K562 (cell line): ENCODE measurements at regions not wholly inside any gene's neighbourhood (a gene's known extent, or its start where the extent isn't known, plus 50 kb on each side); places are given as distances from the start of the nearest gene placed in this dataset.

Experiments used
- ATAC-seq: fragments of 200-7000 bp; cut with Tn5 transposase; 3 replicates; pipeline ENCODE4 v1.9.1; 2020; ENCODE audit warnings: moderate library complexity
- BruUV-seq: library from RNA; stranded (reverse); fragments of 400-500 nt; replicated peaks from 2 replicates; lab custom pipeline; 2021; lab: Mats Ljungman, UMichigan
- CTCF ChIA-PET: fragments of 300-600 bp; formaldehyde crosslinking; extraction: SDS; loops from one replicate; lab custom pipeline; 2021; ENCODE audit warnings: low intra/inter-chr PET ratio; lab: Yijun Ruan, JAX
- POLR2A ChIA-PET: fragments of 300-600, 350-650 bp; sonication (Branson Sonifier 250); formaldehyde crosslinking; extraction: SDS; loops from one replicate; lab custom pipeline; 2021; ENCODE audit warnings: antibody characterized with exemption, inconsistent platforms; lab: Yijun Ruan, JAX
- DNase-seq, 4 experiments: peaks; one replicate each; pipeline versions ENCODE4 v3.0.0 to v3.0.0-alpha.2; 2011 to 2018; ENCODE audit warnings: low spot score in 3 of 4, mixed read lengths in 3 of 4; ENCODE audit errors: extremely low read depth in 1 of 4
- FAIRE-seq: peaks from 2 replicates; lab custom pipeline; 2011; peaks lifted over from hg19 to GRCh38; lab: Jason Lieb, UNC
- H2AFZ ChIP-seq: 2 replicates; pipeline ENCODE4 v1.6.0; 2011; ENCODE audit warnings: low read depth, low read length, control low read depth, inconsistent platforms
- H3K27ac ChIP-seq: fragments of 200-600 bp; 3 replicates; pipeline ENCODE4 v1.8.0; 2011; ENCODE audit warnings: low read depth, mild to moderate bottlenecking, control low read depth, inconsistent platforms, low read length, moderate library complexity, mixed read lengths; ENCODE audit errors: extremely low read depth
- H3K27me3 ChIP-seq, 2 experiments: fragments of 300-600 bp in 1 of 2; 2 replicates in 1 of 2; 3 replicates in 1 of 2; pipeline versions ENCODE4 v1.6.0 to v1.8.0; 2011; ENCODE audit warnings: inconsistent platforms in 2 of 2, low read length in 2 of 2, mild to moderate bottlenecking in 1 of 2, mixed read lengths in 1 of 2, moderate library complexity in 1 of 2; ENCODE audit not compliant: control insufficient read depth in 2 of 2, insufficient read depth in 2 of 2
- H3K36me3 ChIP-seq: fragments of 300-600 bp; 3 replicates; pipeline ENCODE4 v1.8.0; 2011; ENCODE audit warnings: mild to moderate bottlenecking, low read length, inconsistent platforms; ENCODE audit not compliant: control insufficient read depth, insufficient read depth
- H3K4me1 ChIP-seq, 2 experiments: fragments of 200-600 bp in 1 of 2; replicated peaks in 1 of 2; 2 replicates in 1 of 2; 3 replicates in 1 of 2; pipeline versions ENCODE4 v1.5.1 to v1.8.0; 2011; ENCODE audit warnings: inconsistent platforms in 2 of 2, low read length in 2 of 2, mild to moderate bottlenecking in 1 of 2, mixed read lengths in 1 of 2, moderate library complexity in 1 of 2; ENCODE audit not compliant: control insufficient read depth in 2 of 2, insufficient read depth in 2 of 2
- H3K4me2 ChIP-seq: 2 replicates; pipeline ENCODE4 v1.6.1; 2011; ENCODE audit warnings: low read length, control low read depth, inconsistent platforms, mixed read lengths; ENCODE audit not compliant: insufficient read depth
- H3K4me3 ChIP-seq: fragments of 200-600 bp; sonication (generic), shearing (Covaris generic); 2 replicates; pipeline ENCODE4 v1.5.1; 2016; ENCODE audit warnings: control low read depth, inconsistent platforms
- H3K79me2 ChIP-seq: fragments of 200-600 bp; 3 replicates; pipeline ENCODE4 v1.8.0; 2011; ENCODE audit warnings: low read length, inconsistent platforms; ENCODE audit not compliant: control insufficient read depth, insufficient read depth
- H3K9ac ChIP-seq, 2 experiments: 2 replicates each; pipeline versions ENCODE4 v1.6.0 to v1.6.1; 2011; ENCODE audit warnings: low read depth in 2 of 2, low read length in 2 of 2, control low read depth in 1 of 2, inconsistent platforms in 1 of 2, mild to moderate bottlenecking in 1 of 2, mixed read lengths in 1 of 2; ENCODE audit not compliant: insufficient read depth in 1 of 2
- H3K9me1 ChIP-seq: one replicate; pipeline ENCODE4 v1.6.0; 2011; ENCODE audit warnings: inconsistent platforms, mild to moderate bottlenecking, low read length, moderate library complexity; ENCODE audit not compliant: control insufficient read depth, insufficient read depth
- H3K9me3 ChIP-seq: replicated peaks from 2 replicates; pipeline ENCODE4 v1.5.1; 2011; ENCODE audit warnings: low read depth, low read length, inconsistent platforms; ENCODE audit not compliant: control insufficient read depth, insufficient read depth
- H4K20me1 ChIP-seq: replicated peaks from 2 replicates; pipeline ENCODE4 v1.6.1; 2011; ENCODE audit warnings: low read length, inconsistent platforms, mixed read lengths; ENCODE audit not compliant: control insufficient read depth, insufficient read depth
- E2F5 ChIP-seq: sonication (generic); formaldehyde crosslinking; IDR thresholded peaks from 2 replicates; pipeline ENCODE4 v1.8.0; 2022; ENCODE audit warnings: mild to moderate bottlenecking, missing genetic modification reagents
- POLR2AphosphoS2 ChIP-seq: IDR thresholded peaks from 2 replicates; pipeline ENCODE4 v1.6.1; 2012; ENCODE audit warnings: low read length, improper control_type of control experiment
- SNIP1 ChIP-seq: fragments of 450-650 bp; IDR thresholded peaks from 2 replicates; pipeline ENCODE4 v1.7.1; 2017; ENCODE audit warnings: low read depth, mild to moderate bottlenecking
- ZNF699 ChIP-seq: fragments of 250-450 bp; sonication (Bioruptor Pico); IDR thresholded peaks from 2 replicates; pipeline ENCODE4 v1.8.0; 2021; ENCODE audit warnings: mild to moderate bottlenecking, moderate library complexity; ENCODE audit not compliant: insufficient replicate concordance
- WGBS: fragments of 100-300 bp; shearing (Covaris generic); methylation state at CpG from one replicate; pipeline ENCODE4 v1.1.6; 2016; ENCODE audit warnings: low coverage, mixed read lengths; ENCODE audit not compliant: insufficient coverage; ENCODE audit errors: missing lambda C conversion rate; 5-methylcytosine and 5-hydroxymethylcytosine counted together
- in situ Hi-C: fragments of 300-500 bp; cut with MboI; formaldehyde crosslinking; loops from 4 replicates; pipeline ENCODE4 v1.15.0; 2018; ENCODE audit warnings: inconsistent platforms, mixed read lengths
- intact Hi-C: fragments of 100-400 bp; cut with micrococcal nuclease; formaldehyde crosslinking; loops from 2 replicates; pipeline ENCODE4 v1.14.2; 2022
- TF ChIP-seq, protein P1 (sequence below): sonication (generic); formaldehyde crosslinking; IDR thresholded peaks from 2 replicates; pipeline ENCODE4 v1.8.1; 2023; ENCODE audit warnings: mild to moderate bottlenecking, missing genetic modification reagents

DNA sequence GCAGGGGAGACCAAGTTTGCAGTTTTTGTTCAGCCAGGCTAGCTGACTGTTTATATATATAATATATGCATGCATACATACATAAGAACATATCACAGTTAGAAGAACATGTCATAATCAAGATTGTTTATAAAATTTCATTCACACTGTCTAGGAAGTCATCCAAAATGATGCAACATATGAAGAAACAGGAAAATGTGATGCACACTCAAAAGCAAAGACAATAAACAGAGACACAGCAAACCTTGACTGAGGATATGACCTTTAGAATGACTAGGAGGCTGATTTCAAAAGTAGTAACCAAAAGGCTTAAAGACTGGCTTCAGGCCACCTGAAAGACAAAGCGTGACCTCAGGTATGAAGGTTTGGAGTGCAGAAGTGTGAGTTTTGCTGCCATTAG, 166.2 kb upstream of the NDN start:
- Histone ChIP-seq H3K4me1 (no peaks in the 10 kb centered on the region), H4K20me1 (no peaks in the 10 kb centered on the region), H3K9me3 (no peaks in the 10 kb centered on the region), H3K36me3 (no peaks in the 10 kb centered on the region), H3K4me2 (no peak overlapping the region), H3K4me3 (no peak overlapping the region), H2AFZ (no peak overlapping the region), H3K27me3 (no peaks in the 10 kb centered on the region), H3K79me2 (no peaks in the 10 kb centered on the region), H3K27ac (no peak overlapping the region), H3K9ac (no peak overlapping the region), H3K9me1 (no peaks in the 10 kb centered on the region)
- in situ Hi-C loops: no loop called here
- FAIRE-seq (no peak), ATAC-seq (no peak), DNase-seq (no peak)
- 0% methylated on average over 1 of the region's 1 CpG for WGBS
- POLR2A ChIA-PET: no interaction called here
- intact Hi-C loops: no loop called here
- TF ChIP-seq E2F5 (CRISPR knock-in tag): no peak
- BruUV-seq: no TSS peak
- CTCF ChIA-PET: no interaction called here

DNA sequence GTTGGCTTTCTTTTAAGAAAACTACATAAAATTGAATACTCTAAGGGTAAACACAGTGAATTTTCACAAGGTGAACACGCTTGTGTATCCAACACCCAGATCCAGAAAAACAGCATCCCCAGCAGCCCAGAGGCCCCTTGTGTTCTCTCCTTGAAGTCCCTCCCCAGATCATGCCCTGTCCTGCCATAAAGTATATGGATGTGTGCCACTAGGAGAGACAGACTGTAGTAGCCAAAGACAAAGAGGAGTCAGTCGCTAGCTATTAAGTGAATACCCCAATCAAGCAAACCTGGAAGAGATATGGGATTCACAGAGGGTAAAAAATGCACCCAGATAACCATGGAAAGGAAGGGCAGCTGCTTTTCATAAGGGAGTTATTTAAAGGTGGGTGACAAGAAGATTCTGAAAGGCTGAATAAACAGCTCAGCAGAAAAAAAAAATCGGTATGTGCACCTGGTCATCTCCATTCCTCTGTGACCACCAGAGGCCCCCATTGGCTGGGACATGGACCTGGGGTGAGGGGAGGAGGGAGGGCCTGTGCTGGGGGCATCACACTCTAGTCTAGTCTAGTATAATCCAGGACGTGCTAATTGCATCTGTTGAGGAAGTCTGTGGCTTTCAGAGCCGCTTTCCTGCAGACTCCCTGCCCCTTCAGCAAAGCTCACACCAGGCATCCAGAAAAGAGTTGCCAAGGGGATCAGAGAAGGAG, 167.3 kb upstream of the NDN start:
- in situ Hi-C loops (no loop called here), intact Hi-C loops (no loop called here)
- H3K4me2 ChIP-seq: no peak overlapping the region
- H3K9me1 ChIP-seq: no peaks in the 10 kb centered on the region
- no peak for FAIRE-seq
- no peak for TF ChIP-seq ZNF699 (CRISPR knock-in tag)
- TF ChIP-seq, protein P1, sequence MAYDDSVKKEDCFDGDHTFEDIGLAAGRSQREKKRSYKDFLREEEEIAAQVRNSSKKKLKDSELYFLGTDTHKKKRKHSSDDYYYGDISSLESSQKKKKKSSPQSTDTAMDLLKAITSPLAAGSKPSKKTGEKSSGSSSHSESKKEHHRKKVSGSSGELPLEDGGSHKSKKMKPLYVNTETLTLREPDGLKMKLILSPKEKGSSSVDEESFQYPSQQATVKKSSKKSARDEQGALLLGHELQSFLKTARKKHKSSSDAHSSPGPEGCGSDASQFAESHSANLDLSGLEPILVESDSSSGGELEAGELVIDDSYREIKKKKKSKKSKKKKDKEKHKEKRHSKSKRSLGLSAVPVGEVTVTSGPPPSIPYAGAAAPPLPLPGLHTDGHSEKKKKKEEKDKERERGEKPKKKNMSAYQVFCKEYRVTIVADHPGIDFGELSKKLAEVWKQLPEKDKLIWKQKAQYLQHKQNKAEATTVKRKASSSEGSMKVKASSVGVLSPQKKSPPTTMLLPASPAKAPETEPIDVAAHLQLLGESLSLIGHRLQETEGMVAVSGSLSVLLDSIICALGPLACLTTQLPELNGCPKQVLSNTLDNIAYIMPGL (CRISPR knock-in tag): no peak
- no peak for TF ChIP-seq SNIP1
- no peak for TF ChIP-seq POLR2AphosphoS2
- ChIA-PET CTCF (interaction anchor here (0.6 kb wide), 1 partner anchor 207 kb away, joined by 4 read pairs; no protein-coding TSS in a partner anchor), POLR2A (no interaction called here)
- no peak for ATAC-seq
- H3K4me1 ChIP-seq: no peaks in the 10 kb centered on the region
- no peak overlapping the region for H3K27ac ChIP-seq
- no peak overlapping the region for H3K9ac ChIP-seq
- WGBS: 0% methylated on average over 4 of the region's 5 CpGs
- no peaks in the 10 kb centered on the region; a peak in 1 of 5 replicates for H3K27me3 ChIP-seq
- H3K79me2 ChIP-seq: no peaks in the 10 kb centered on the region
- H3K4me3 ChIP-seq: no peak overlapping the region
- DNase-seq: no peak
- no peaks in the 10 kb centered on the region for H4K20me1 ChIP-seq
- H3K36me3 ChIP-seq: no peaks in the 10 kb centered on the region
- H3K9me3 ChIP-seq: no peaks in the 10 kb centered on the region
- H2AFZ ChIP-seq: no peak overlapping the region
- BruUV-seq: no TSS peak
